GM06990 (cell line): ENCODE measurements at regions not wholly inside any gene's neighbourhood (a gene's known extent, or its start where the extent isn't known, plus 50 kb on each side); places are given as distances from the start of the nearest gene placed in this dataset.

Experiments used
- DNase-seq: peaks from one replicate; pipeline ENCODE4 v3.0.0-alpha.2; 2011; ENCODE audit not compliant: insufficient read length; ENCODE audit errors: extremely low read depth
- H3K27me3 ChIP-seq: replicated peaks from 2 replicates; pipeline ENCODE4 v1.6.0; 2011; ENCODE audit warnings: low read length; ENCODE audit not compliant: control insufficient read depth, insufficient read depth
- H3K36me3 ChIP-seq: 2 replicates; pipeline ENCODE4 v1.5.1; 2011; ENCODE audit warnings: low read length; ENCODE audit not compliant: control insufficient read depth, insufficient read depth
- H3K4me3 ChIP-seq: replicated peaks from 2 replicates; pipeline ENCODE4 v1.5.1; 2011; ENCODE audit warnings: low read depth, mild to moderate bottlenecking, control low read depth, low read length
- CTCF ChIP-seq: IDR thresholded peaks from 2 replicates; pipeline ENCODE4 v1.5.1; 2011; ENCODE audit warnings: low read length, control low read depth, mild to moderate bottlenecking, inconsistent platforms; ENCODE audit not compliant: insufficient read depth, poor library complexity, severe bottlenecking

GRCh38 chr21:35644523-35644922 is 415.8 kb downstream of the SETD4 start:
- H3K27me3 ChIP-seq, result peaks cover 4% of the 10 kb centered on the region
- no peaks in the 10 kb centered on the region for H3K36me3 ChIP-seq
- no peak overlapping the region for H3K4me3 ChIP-seq
- no peak for DNase-seq
- TF ChIP-seq CTCF, result no peak

- no peak overlapping the region for H3K4me3 ChIP-seq
- DNase-seq, result no peak
- H3K36me3 ChIP-seq, result no peaks in the 10 kb centered on the region
- TF ChIP-seq CTCF, result no peak
- peaks cover 4% of the 10 kb centered on the region for H3K27me3 ChIP-seq
Measured at GRCh38 chr21:35643176-35643575, 417.1 kb downstream of the SETD4 start.

GRCh38 chr21:35641271-35642016 is 418.9 kb downstream of the SETD4 start:
- no peak for TF ChIP-seq CTCF
- DNase-seq, result no peak
- H3K27me3 ChIP-seq, result peaks cover 4% of the 10 kb centered on the region
- H3K36me3 ChIP-seq, result no peaks in the 10 kb centered on the region
- no peak overlapping the region for H3K4me3 ChIP-seq

GRCh38 chr21:35637431-35637830 is 422.9 kb downstream of the SETD4 start:
- Histone ChIP-seq H3K27me3 (peaks cover 1% of the 10 kb centered on the region), H3K36me3 (no peaks in the 10 kb centered on the region), H3K4me3 (no peak overlapping the region)
- DNase-seq, result no peak
- no peak for TF ChIP-seq CTCF

- H3K4me3 ChIP-seq, result no peak overlapping the region
- no peak for DNase-seq
- no peaks in the 10 kb centered on the region for H3K27me3 ChIP-seq
- no peaks in the 10 kb centered on the region for H3K36me3 ChIP-seq
- no peak for TF ChIP-seq CTCF
Measured at GRCh38 chr21:35635994-35636393, 424.3 kb downstream of the SETD4 start.

- TF ChIP-seq CTCF, result no peak
- H3K36me3 ChIP-seq, result no peaks in the 10 kb centered on the region
- H3K27me3 ChIP-seq, result no peaks in the 10 kb centered on the region
- no peak overlapping the region for H3K4me3 ChIP-seq
- no peak for DNase-seq
Measured at GRCh38 chr21:35635261-35635660, 425.1 kb downstream of the SETD4 start.
